Vagina (tissue), 2 donors: ENCODE measurements at regions not wholly inside any gene's neighbourhood (a gene's known extent, or its start where the extent isn't known, plus 50 kb on each side); places are given as distances from the start of the nearest gene placed in this dataset.

Source experiments
- DNase-seq, 2 donors: peaks; one replicate each; pipeline ENCODE4 v3.0.0-alpha.2; 2017; ENCODE audit errors: extremely low spot score in 2 of 2
- H3K27ac ChIP-seq: fragments of 200-600 bp; sonication (generic); one replicate; pipeline ENCODE4 v1.5.1; 2019
- H3K27me3 ChIP-seq: fragments of 200-600 bp; sonication (generic); one replicate; pipeline ENCODE4 v1.5.1; 2019
- H3K36me3 ChIP-seq, 2 donors: fragments of 200-600 bp; sonication (generic); one replicate each; pipeline ENCODE4 v1.5.1; 2017 to 2019
- H3K4me1 ChIP-seq: fragments of 200-600 bp; sonication (generic); one replicate; pipeline ENCODE4 v1.5.1; 2019
- H3K4me3 ChIP-seq, 2 donors: fragments of 200-600 bp; sonication (generic); 1 replicate in 1 of 2; 2 replicates in 1 of 2; pipeline ENCODE4 v1.5.1; 2016 to 2019
- H3K9me3 ChIP-seq: fragments of 200-600 bp; sonication (generic); one replicate; pipeline ENCODE4 v1.5.1; 2019
- CTCF ChIP-seq, 3 experiments: fragments of 450-650 bp in 2 of 3; fragments of 200-600 bp in 1 of 3; sonication (generic) in 1 of 3; IDR thresholded peaks; one replicate each; pipeline ENCODE4 v1.5.1; 2017 to 2019; ENCODE audit warnings: antibody characterized with exemption in 3 of 3, mild to moderate bottlenecking in 2 of 3, moderate library complexity in 2 of 3
- POLR2A ChIP-seq, 2 donors: fragments of 450-650 bp; IDR thresholded peaks; one replicate each; pipeline ENCODE4 v1.6.1; 2017; ENCODE audit warnings: antibody characterized with exemption in 2 of 2, mild to moderate bottlenecking in 2 of 2, moderate library complexity in 2 of 2
- POLR2AphosphoS5 ChIP-seq, 2 donors: sonication (generic); formaldehyde crosslinking; IDR thresholded peaks; one replicate each; pipeline ENCODE4 v1.9.0; 2017; ENCODE audit warnings: antibody characterized with exemption in 2 of 2, mild to moderate bottlenecking in 2 of 2, low read depth in 1 of 2; ENCODE audit not compliant: insufficient read depth in 1 of 2
- intact Hi-C: fragments of 100-400 bp; cut with DNase I; formaldehyde crosslinking; loops from one replicate; pipeline ENCODE4 v1.15.1; 2023

- intact Hi-C loops, result no loop called here
- Histone ChIP-seq H3K27me3 (no peaks in the 10 kb centered on the region), H3K4me1 (no peaks in the 10 kb centered on the region), H3K9me3 (no peaks in the 10 kb centered on the region), H3K36me3 (no peaks in the 10 kb centered on the region), H3K4me3 (no peak overlapping the region), H3K27ac (no peak overlapping the region)
- no peak for DNase-seq
- TF ChIP-seq POLR2AphosphoS5 (IDR thresholded peaks at IDR 0.05; ENCODE audit: insufficient read depth in 1 of 2, low read depth in 1 of 2), result no peak
Observed at GRCh38 chr10:113287592-113287991, 265.3 kb upstream of the HABP2 start.

- H3K36me3 ChIP-seq, result no peaks in the 10 kb centered on the region
- H3K9me3 ChIP-seq, result no peaks in the 10 kb centered on the region
- no peaks in the 10 kb centered on the region for H3K27me3 ChIP-seq
- intact Hi-C loops, result no loop called here
- TF ChIP-seq CTCF (IDR thresholded peaks at IDR 0.05) (no peak), POLR2A (IDR thresholded peaks at IDR 0.05) (no peak), POLR2AphosphoS5 (IDR thresholded peaks at IDR 0.05; ENCODE audit: insufficient read depth in 1 of 2, low read depth in 1 of 2) (no peak)
- H3K4me1 ChIP-seq, result no peaks in the 10 kb centered on the region
- no peak for DNase-seq
- no peak overlapping the region for H3K4me3 ChIP-seq
- no peak overlapping the region for H3K27ac ChIP-seq
Observed at GRCh38 chr10:113290137-113290536, 262.7 kb upstream of the HABP2 start.

GRCh38 chr10:113291413-113291812 lies 261.4 kb upstream of the HABP2 start:
- no peaks in the 10 kb centered on the region for H3K36me3 ChIP-seq
- no peaks in the 10 kb centered on the region for H3K27me3 ChIP-seq
- DNase-seq, result no peak
- no peak overlapping the region for H3K27ac ChIP-seq
- intact Hi-C loops, result no loop called here
- H3K4me3 ChIP-seq, result no peak overlapping the region
- TF ChIP-seq POLR2AphosphoS5 (IDR thresholded peaks at IDR 0.05; ENCODE audit: insufficient read depth in 1 of 2, low read depth in 1 of 2), result no peak
- no peak for TF ChIP-seq POLR2A (IDR thresholded peaks at IDR 0.05)
- no peak for TF ChIP-seq CTCF (IDR thresholded peaks at IDR 0.05)
- H3K4me1 ChIP-seq, result no peaks in the 10 kb centered on the region
- H3K9me3 ChIP-seq, result no peaks in the 10 kb centered on the region

- H3K36me3 ChIP-seq, result no peaks in the 10 kb centered on the region
- TF ChIP-seq POLR2AphosphoS5 (IDR thresholded peaks at IDR 0.05; ENCODE audit: insufficient read depth in 1 of 2, low read depth in 1 of 2) (no peak), POLR2A (IDR thresholded peaks at IDR 0.05) (no peak), CTCF (IDR thresholded peaks at IDR 0.05) (no peak)
- H3K27me3 ChIP-seq, result no peaks in the 10 kb centered on the region
Observed at GRCh38 chr10:113292086-113292485, 260.8 kb upstream of the HABP2 start.

GRCh38 chr10:113292743-113293142 lies 260.1 kb upstream of the HABP2 start:
- H3K27ac ChIP-seq, result no peak overlapping the region
- H3K4me3 ChIP-seq, result no peak overlapping the region
- TF ChIP-seq POLR2A (IDR thresholded peaks at IDR 0.05) (no peak), CTCF (IDR thresholded peaks at IDR 0.05) (no peak), POLR2AphosphoS5 (IDR thresholded peaks at IDR 0.05; ENCODE audit: insufficient read depth in 1 of 2, low read depth in 1 of 2) (no peak)
- no peak for DNase-seq
- no peaks in the 10 kb centered on the region for H3K36me3 ChIP-seq
- no peaks in the 10 kb centered on the region for H3K9me3 ChIP-seq
- no peaks in the 10 kb centered on the region for H3K27me3 ChIP-seq
- intact Hi-C loops, result no loop called here
- no peaks in the 10 kb centered on the region for H3K4me1 ChIP-seq

More at GRCh38 chr10:113292086-113292485, 260.8 kb upstream of the HABP2 start:
- Histone ChIP-seq H3K4me3 (no peak overlapping the region), H3K27ac (no peak overlapping the region), H3K9me3 (no peaks in the 10 kb centered on the region), H3K4me1 (no peaks in the 10 kb centered on the region)
- intact Hi-C loops, result no loop called here
- DNase-seq, result no peak

GRCh38 chr10:113293167-113293566 lies 259.7 kb upstream of the HABP2 start:
- intact Hi-C loops, result no loop called here
- H3K4me3 ChIP-seq, result no peak overlapping the region
- H3K4me1 ChIP-seq, result no peaks in the 10 kb centered on the region
- no peak for TF ChIP-seq POLR2A (IDR thresholded peaks at IDR 0.05)
- no peak for TF ChIP-seq CTCF (IDR thresholded peaks at IDR 0.05)
- no peak for TF ChIP-seq POLR2AphosphoS5 (IDR thresholded peaks at IDR 0.05; ENCODE audit: insufficient read depth in 1 of 2, low read depth in 1 of 2)
- H3K9me3 ChIP-seq, result no peaks in the 10 kb centered on the region
- H3K27me3 ChIP-seq, result no peaks in the 10 kb centered on the region
- no peaks in the 10 kb centered on the region for H3K36me3 ChIP-seq
- H3K27ac ChIP-seq, result no peak overlapping the region
- DNase-seq, result no peak
